Retinal pigment epithelial cell (primary cell): ENCODE measurements at regions not wholly inside any gene's neighbourhood (a gene's known extent, or its start where the extent isn't known, plus 50 kb on each side); places are given as distances from the start of the nearest gene placed in this dataset.

Experiments used
- DNase-seq: peaks from one replicate; pipeline ENCODE4 v3.0.0-alpha.2; 2010; ENCODE audit warnings: low read depth
- H3K4me3 ChIP-seq: 2 replicates; pipeline ENCODE4 v1.5.1; 2011; ENCODE audit warnings: mild to moderate bottlenecking, low read length, control low read depth, moderate library complexity
- TF ChIP-seq, protein P1 (sequence below): conservative IDR thresholded peaks from 2 replicates; pipeline ENCODE4 v1.5.1; 2011; ENCODE audit warnings: low read depth, low read length, control low read depth, inconsistent platforms

DNA sequence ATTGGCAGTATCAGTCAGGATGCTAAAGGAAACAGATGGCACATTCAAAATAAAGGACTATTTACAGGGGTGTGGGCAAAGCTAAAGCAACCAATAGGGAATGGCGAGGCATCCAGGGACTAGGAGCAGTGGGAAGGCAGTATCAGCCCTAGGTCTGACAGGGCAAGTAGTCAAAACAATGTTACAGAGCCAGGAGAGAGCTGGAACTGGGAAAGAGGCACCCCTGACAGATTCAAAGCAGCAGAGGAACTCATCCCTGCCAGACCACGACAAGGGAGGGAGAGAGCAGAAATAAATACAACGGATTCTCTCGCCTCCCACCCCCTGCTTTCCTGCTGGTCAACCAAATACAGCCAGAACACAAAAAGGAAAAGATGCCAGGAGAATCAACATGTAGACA is 371.5 kb downstream of the NR2F1-AS1 start:
- H3K4me3 ChIP-seq, result no peak overlapping the region
- DNase-seq, result no peak

DNA sequence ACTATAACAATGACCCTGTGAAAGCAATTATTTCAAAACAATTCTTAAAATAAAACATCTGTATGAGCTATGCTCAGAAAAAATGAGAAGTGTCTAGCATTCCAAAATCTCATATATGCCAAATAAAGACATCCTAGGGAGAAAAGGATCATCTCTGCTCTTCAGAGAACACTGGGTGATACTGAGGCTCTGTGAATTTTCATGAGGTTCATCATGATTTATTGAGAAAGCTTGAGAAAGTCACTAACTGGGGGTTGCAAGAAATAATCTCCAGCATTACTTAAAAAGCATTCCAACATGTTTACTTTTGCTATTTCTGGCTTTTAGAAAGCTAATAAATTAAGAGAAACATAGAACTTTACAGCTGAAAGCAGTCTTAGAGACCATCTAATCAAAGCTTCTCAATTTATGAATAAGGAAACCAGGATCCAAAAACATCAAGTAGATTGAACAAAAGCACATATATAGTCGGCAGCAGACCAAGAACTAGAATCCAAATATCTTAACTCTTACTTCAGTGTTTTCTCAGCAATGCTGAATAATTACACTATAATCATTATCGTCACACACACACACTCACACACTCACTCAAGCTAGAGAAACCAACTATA is 372.8 kb downstream of the NR2F1-AS1 start:
- no peak for DNase-seq
- TF ChIP-seq, protein P1, sequence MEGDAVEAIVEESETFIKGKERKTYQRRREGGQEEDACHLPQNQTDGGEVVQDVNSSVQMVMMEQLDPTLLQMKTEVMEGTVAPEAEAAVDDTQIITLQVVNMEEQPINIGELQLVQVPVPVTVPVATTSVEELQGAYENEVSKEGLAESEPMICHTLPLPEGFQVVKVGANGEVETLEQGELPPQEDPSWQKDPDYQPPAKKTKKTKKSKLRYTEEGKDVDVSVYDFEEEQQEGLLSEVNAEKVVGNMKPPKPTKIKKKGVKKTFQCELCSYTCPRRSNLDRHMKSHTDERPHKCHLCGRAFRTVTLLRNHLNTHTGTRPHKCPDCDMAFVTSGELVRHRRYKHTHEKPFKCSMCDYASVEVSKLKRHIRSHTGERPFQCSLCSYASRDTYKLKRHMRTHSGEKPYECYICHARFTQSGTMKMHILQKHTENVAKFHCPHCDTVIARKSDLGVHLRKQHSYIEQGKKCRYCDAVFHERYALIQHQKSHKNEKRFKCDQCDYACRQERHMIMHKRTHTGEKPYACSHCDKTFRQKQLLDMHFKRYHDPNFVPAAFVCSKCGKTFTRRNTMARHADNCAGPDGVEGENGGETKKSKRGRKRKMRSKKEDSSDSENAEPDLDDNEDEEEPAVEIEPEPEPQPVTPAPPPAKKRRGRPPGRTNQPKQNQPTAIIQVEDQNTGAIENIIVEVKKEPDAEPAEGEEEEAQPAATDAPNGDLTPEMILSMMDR, result no peak
- H3K4me3 ChIP-seq, result no peak overlapping the region

More for the DNA sequence above, 371.5 kb downstream of the NR2F1-AS1 start:
- TF ChIP-seq, protein P1, result no peak

DNA sequence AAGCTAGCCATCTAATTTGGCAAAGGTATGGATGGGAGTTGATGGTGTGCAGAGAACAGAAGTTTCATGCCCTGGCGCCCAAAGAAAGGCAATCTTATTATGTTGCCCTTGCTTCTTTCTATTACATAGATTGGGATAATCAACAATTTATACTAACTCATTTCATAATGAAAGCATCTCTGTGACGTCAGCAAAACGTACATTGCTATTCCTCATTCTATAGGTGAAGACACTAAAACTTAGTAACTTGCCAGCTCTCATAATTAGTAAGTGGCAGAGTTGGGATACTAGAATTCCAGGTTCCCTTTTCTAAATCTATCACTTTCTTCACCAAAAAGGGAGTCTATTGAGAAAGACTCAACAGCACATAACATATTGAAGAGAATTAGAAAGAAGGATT is 374.8 kb downstream of the NR2F1-AS1 start:
- TF ChIP-seq, protein P1, result no peak
- DNase-seq, result no peak
- no peak overlapping the region for H3K4me3 ChIP-seq

DNA sequence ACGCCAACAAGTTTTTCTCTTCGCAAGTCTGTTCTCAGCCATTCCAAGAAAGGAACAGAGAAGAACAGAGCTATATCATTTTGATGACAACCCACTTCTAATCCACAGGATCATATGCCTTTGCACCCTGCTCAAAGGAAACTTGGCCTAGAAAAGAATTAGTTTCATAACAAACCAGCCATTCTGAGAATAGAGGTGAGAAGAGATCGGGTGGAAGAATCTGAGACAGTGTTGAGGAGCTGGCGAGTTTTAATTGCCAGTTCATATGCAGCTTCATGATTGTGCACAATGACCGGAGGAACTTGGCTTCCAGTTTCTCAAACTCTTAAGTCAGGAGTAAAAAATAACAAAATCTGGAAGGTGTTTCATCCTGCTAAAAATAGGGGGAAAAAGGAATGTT is 380.0 kb downstream of the NR2F1-AS1 start:
- no peak for DNase-seq
- TF ChIP-seq, protein P1, result no peak
- H3K4me3 ChIP-seq, result no peak overlapping the region

DNA sequence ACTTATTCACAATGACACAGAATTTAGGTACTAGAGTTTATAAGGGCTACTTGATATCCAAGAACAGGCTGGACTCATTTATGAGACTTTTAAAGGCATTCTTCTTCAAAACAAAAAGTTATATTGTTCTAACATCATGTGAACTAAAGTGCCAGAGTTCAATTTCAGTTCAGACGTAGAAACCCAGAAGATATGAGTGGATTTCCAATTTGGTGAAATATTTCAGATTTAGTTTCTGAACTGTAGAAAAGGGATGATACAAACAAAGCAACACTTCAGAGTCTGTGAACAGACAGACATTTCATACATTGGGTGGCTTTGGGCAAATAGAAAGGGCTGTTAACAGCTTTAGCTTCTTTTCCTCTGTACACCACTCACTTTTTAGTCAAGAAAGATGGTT is 384.0 kb downstream of the NR2F1-AS1 start:
- TF ChIP-seq, protein P1, result no peak
- H3K4me3 ChIP-seq, result no peak overlapping the region
- no peak for DNase-seq

DNA sequence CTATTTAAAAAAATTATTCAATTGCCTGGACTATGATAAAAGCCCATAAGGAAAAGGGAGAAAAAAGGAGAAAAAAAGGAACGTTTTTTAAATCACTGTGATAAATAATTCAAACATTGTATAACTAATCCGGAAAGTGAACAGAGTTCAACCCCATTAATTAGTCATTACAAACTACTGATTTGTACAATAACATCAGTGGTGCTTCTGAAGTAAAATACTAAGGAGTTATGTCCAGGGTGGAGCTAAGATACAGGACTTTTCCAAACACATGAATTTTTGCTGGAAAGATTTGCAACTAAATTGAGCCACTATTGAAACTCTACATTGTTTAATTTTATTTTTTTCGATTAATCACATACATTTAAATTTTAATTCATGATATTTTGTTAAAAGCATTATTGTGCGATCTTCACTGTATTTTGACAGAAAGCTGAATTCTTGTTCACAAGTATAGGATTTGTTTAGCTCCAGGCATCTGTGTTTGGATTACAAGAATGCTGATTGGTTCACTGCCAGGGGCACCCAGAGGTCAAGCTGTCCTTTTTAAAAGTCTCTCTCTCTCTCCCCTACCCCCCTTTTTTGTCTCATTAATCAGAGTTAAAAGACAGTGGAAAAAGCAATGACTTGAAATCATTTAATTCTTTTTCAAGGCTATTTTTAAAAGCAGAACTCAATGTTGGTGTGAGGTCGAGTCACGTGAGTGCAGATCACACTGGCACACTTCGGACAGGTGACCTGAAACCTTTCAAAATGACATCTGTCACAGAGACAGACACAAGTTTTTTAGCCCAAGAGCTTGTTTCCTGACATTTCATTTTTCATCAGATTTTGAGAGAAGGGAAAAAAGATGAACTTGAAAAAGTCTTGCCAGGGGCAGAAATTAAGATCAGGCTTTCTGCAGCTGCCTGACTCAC is 387.3 kb downstream of the NR2F1-AS1 start:
- peak; percentile 76 for DNase-seq
- TF ChIP-seq, protein P1, result no peak
- no peak overlapping the region for H3K4me3 ChIP-seq
